CD4-positive, alpha-beta T cell treated with Interleukin-6 at 100 ng/mL for 8 hours (primary cell): ENCODE measurements at regions not wholly inside any gene's neighbourhood (a gene's known extent, or its start where the extent isn't known, plus 50 kb on each side); places are given as distances from the start of the nearest gene placed in this dataset.
"Not testable (repeated sequence)": the region's sequence is repeated elsewhere in the genome, so short reads cannot be mapped to it uniquely, and the experiment has no call there.

Source experiments
- DNase-seq: peaks from one replicate; pipeline ENCODE4 v3.0.0-alpha.2; 2020; ENCODE audit warnings: mixed read lengths, low spot score

DNA sequence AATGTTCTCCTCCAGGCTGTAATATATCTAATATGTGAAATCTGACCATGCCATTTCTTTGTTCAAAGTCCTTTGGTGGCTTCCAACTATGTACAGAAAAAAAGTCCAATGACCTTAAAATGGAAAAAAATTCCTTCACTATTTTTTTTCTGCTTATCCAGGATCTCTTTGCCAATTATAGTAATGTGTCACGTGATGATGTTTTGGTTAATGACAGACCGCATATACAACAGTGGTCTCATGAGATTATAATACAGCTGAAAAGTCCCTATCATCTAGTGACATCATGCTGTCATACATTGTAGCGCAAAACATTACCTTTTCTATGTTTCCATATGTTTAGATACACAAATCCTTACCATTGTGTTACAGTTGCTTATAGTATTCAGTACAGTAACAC is 477.6 kb downstream of the TMEM232 start:
- no peak for DNase-seq

DNA sequence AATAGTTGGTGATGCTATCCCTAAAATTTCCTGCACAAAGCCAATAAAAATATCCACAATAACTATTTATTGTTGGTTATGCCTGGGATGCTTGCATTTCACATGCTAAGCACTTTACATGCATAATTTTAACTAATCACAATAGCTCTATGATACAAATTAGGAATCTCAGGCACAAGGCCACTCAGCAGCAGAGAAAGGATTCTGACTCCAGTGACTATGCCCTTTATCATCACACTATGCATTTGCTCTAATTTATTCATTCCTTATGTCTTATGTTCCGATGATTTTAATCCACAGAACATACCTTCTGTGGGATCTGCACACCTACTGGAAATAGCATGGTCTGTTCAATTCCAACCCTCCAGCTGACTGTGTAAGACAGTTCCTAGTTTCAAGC is 476.1 kb downstream of the TMEM232 start:
- DNase-seq, result no peak

DNA sequence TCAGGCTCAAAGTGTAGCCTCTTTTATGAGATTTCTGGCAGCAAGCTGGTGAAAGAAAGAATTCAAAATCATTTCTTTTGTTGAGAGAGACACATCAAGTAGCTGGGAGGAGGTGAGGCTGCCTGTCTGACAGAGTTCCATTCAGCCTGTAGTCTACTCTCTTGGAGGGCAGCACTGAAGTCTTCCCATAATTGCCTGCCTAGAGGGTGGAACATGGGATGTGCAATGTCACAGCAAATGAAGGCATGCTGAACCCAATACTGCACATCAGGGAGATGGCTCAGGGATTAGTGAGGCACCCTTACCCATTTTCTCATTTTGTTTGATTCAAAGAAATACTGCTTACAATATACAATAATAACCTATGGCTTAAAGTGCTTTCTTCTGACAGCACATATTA is 475.7 kb downstream of the TMEM232 start:
- no peak for DNase-seq

DNA sequence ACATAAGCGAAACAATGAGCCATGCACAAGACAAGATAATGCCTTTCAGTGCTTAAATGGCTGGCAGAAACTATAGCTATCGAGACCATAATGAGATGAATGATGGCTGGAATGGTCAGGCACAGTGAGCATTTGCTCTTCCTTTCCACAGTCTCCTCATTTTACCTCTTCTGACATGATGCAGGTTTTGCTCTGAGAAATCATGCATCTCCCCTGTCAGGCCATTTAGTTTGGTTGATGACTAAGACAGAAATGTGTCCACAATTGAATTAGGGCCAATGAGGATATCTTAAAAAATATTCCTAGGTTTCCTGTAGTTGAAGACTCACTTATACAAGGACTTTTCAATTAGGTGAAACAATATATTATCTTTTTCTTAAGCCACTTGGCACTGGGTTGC is 475.1 kb downstream of the TMEM232 start:
- DNase-seq, result no peak

DNA sequence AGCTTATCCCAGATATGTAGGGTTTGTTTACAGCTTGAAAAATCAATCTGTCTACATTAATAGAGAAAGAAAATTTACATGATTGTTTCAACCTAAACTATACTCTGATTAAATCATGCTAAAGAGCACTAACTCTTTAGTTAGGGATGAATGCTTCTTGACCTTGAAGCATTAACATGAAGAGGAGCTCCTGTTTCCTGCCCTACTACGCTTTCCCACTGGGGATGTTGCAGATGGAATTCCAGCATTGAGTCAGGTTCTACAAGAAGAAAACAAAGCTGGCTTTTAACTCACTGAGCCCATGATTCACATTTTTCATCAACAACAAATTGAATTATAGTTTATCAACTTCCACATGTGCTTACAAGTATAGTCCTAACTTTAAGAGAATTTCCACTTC is 471.3 kb downstream of the TMEM232 start:
- no peak for DNase-seq

DNA sequence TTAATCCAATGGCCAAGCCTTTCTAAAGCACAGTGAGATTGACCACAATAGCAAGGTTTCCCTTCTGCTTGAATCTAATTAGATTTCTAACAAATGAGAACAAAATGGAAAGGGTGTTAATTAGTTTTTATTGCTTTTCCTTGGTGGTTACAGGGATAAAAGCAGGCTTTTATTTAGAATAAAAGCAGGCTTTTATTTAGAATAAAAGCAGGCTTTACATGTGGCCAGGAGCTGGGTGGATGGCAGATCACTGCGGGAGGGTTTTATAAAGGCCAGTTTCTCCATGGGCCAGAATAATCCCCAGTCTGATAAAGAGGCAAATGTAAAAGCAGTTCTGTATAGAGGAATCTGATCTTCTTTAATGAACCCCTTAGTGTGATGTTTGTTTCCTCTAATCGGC is 470.2 kb downstream of the TMEM232 start:
- no peak for DNase-seq

DNA sequence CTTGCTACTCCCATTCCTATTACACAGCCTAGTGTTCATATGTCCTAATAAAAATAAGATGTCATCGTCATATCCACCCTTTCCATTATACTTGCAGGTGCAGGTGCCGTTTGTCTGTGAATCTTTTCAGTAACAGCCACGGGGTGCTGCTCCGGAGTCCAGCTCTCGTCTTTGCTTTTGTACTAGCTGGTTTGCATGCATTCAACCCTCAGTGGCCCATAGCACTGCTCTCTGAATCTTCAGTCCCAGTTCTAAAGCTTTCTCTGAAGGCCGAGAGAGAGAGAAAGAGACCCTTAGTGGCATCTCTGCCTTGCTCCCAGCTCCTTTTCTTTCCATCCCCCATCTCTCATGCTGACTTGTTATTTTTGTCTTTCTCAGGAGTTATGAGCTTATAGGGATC is 468.5 kb downstream of the TMEM232 start:
- no peak for DNase-seq

DNA sequence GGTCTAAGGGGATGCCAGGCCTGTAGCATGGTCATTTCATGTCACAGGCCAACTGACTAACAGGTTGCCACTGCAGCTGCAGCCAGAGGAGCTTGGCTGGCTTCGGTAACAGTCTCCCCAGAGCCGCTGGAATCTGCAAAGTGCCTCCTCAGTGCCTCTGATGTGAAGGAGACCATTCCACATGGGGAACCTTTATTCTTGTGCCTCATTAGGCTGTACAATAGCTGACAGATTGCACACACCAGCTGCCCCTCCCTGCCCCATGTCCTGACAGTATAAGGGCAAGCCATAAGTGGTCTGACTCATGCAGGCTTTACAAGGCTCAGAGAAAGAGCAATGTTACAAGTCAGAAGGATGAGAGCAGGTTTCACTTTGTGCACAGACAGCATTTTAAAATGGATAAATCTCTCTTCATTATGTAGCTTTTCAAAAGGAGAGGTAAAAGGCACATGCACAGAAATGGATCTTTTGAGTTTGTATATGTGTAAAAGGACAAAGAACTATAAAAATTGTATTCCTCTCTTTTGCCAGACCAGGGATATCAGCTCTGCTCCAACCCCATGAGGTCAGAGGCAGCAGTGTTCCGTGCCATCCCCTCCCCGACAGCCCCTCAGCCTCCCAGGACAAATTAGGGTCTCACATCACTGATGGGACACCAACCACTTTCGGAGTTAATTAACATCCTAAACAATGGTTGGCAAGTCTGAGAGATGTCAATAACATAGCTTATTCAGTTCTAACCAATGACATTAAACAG is 467.8 kb downstream of the TMEM232 start:
- DNase-seq, result no peak

DNA sequence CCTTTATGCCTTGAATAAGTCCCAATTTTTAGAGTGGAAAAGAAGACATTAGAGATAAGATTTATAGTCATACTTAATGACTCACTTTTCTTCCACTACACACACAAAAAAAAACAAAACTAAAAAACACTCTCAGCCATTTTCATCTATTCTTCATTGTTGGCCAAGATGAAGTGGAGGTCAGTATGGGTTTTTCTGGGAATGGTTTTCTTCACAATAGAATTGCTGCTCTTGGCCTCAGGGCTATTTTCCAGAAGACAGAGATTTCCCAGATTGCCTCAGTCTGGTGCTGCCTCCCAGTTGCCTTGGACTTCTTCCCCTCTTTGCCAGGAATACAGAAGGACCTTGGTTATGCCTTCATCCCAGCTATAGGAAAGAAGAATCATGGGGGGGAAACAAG is 463.7 kb downstream of the TMEM232 start:
- no peak for DNase-seq

DNA sequence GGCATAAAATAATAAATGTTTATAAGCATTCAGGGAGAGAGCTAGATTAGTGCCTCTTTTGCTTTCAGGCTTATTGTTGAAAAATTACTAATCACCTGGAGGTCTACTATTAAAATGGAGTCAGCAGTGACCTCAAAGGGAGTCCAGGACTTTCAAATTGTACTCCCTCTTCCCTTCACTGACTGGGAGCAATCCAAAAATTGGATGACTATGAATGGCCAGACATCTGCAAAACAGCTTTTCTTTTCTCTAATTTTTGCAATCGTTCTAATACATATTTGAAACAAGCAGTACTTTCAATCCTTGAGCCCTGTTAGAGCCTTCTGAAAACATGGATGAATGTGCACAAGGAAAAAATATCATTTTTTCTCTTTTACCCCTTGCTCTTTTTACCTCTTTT is 461.8 kb downstream of the TMEM232 start:
- DNase-seq, result no peak

DNA sequence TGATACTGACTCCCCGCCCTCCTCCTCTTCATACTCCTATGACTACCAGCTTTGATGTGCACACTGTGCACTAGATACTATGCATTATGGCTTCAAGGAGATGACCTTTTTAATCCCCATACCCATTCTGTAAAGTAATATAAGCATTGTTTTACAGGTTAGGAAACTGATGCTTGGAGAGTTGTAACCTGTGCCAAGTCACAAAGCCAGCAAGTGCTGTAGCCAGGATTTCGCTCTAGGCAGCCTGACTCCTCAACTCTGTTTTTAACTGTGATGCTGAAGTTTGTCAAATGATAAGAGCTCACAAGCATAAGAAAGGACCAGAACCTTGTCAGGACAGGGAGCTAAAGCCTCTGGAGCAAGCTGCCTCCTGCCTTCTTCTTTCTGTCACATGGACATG is 461.3 kb downstream of the TMEM232 start:
- DNase-seq, result no peak

DNA sequence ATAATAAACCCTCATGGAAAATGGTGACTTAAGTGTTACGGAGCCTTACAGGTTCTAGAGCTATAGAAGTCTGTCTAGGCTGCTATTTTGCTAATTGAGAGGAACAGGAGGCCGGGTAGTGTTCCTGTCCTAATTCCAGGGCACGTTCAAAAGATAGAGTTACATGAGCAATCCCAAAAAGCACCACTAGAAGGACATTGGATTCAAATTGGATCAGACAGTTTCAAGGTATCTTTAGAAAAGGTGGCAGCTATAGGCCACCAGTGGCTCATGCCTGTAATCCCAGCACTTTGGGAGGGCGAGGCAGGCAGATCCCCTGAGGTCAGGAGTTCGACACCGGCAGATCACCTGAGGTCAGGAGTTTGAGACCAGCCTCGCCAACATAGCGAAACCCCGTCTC is 458.8 kb downstream of the TMEM232 start:
- DNase-seq, result no peak

DNA sequence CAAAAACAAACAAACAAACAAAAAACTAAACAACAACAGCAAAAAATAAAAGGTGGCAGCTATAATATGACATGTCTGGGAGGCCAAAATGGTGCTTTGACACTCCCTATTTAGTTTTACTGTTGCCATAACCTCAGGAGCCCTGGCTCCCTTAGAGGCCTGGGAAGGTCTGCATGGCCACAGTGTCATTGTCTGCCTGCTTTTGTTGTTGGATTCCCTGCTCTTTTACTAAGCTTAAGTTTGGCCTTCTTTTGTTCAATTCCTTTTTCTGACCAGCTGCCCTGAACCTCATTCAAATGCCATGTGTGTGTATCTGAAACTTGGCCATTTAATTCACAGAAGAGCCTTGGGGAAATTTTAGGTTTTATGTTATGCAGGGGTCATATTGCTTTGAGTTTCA is 458.2 kb downstream of the TMEM232 start:
- DNase-seq, result no peak

DNA sequence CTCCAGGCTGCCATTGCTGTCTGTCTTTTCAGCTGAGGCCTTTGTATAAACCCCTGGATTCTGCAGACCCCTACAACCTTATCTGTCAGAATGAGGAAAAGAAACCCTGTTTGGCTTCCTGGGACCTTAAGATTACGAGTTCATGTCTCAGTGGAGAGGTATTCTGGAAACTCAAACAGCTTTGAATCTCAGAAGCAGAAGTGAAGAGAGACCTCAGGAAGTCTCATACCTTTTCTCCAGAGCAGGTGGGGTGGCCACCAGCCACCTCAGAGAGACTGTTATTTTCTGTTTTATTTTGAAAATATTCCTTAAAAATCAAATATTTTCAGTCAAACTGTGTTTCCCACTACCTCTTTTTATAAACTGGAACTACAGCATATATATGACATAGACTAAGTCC is 457.5 kb downstream of the TMEM232 start:
- DNase-seq, result no peak

DNA sequence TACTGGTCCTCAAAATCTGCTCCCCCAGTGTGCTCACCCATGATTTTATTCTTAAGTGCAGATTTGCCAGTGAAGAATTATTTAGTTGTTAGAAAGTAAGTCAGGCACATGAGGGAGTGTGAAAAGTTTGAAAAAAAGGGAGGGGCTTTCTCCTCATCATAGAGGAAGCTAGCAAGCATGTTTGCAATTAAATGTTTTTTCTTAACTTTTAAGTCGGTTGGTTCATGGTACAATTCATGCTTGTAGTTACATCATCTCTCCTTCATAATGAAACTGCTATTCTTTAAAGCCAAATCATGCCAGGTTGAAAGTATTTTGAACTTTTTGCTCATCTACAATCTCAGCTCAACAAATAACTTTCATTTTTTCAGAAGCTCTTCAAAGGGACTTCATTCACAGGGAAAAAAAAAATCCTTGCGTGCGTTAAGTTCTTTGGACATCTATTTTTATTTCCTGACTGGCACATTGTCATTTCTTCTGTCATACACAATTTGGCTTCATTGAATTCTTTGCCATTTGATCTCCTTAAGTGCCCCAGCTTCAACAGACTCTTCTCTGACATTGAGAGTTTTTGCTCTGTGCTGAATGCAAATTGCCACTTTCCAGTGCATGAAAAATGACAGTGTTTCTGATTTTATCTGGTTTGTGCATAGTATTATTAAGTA is 456.9 kb downstream of the TMEM232 start:
- DNase-seq, result no peak

DNA sequence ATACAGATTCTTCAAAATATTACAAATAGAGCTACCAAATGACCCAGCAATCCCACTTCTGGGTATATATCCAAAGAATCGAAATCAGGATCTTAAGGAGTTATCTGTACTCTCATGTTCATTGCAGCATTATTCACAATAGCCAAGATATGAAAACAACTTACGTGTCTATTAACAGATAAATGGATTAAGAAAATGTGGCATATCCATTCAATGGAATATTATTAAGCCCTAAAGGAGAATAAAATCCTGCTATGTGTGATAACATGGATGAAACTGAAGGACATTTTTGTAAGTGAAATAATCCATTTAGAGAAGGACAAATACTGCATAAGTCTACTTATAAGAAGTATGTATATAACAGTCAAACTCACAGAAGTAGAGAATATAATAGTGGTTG is 450.6 kb downstream of the TMEM232 start:
- DNase-seq, result no peak

DNA sequence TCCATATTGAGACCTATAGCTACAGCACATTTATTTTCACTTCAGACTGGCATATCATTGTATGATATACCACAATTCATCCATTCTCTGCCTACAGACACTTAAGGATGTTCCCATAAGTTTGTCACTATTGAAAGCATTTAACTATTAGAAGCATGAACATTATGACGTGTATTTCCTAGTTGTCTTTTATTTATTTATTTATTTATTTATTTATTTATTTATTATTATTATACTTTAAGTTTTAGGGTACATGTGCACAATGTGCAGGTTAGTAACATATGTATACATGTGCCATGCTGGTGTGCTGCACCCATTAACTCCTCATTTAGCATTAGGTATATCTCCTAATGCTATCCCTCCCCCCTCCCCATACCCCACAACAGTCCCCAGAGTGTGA is 448.0 kb downstream of the TMEM232 start:
- not testable (repeated sequence) for DNase-seq

DNA sequence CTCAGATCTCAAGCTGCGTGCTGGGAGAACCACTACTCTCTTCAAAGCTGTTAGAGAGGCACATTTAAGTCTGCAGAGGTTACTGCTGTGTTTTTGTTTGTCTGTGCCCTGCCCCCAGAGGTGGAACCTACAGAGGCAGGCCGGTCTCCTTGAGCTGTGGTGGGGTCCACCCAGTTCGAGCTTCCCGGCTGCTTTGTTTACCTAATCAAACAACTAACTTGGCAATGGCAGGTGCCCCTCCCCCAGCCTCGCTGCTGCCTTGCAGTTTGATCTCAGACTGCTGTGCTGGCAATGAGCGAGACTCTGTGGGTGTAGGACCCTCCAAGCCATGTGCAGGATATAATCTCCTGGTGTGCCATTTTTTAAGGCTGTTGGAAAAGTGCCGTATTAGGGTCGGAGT is 442.4 kb downstream of the TMEM232 start:
- DNase-seq, result not testable (repeated sequence)

DNA sequence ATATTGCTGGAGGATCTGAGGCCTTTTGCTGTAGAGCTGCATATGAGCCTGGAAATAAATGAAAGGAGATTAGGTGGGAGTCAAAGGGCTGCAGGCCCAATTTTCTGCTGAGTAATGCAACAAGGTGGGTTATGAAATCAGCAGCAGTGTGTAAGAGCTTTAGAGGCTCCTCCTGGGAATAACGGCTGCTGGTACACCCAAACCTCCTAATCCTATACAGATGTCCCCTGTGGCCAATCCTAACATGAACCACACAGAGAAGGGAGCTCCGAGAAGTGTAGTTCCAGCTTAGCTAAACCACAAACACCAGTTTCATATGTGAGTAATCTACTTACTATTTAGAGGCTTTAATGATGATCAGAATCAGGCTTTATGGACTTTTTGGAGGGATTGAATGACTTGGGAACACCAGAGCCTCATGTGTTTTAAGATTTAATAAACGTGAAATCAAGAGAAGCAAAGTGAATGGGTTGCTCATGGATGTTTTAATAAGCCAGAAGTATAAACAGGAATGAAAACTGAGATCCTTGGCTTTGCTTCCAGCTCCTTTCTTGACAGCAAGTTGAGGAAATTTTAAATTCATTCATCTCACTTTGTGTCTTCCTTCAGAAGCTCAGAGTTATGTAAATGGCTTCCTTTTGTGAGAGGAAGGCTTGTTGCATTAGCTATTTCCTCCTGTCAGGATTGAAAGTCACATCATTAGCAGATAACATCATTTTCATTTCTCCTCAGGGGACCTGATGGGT is 437.5 kb downstream of the TMEM232 start:
- no peak for DNase-seq

DNA sequence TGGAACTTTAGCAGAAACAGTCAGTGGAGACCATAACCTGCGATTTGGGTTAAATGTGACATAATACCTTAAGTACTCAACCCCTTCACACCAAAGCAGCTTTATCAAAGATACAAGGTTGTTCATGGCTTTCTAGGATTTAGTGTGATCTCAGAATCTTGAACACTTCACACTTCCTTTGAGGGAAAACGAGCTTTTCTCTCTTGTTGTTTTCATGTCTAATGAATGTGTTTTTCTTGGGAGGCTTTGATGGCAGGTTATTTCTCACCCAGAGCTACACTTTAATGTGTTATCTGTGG is 437.0 kb downstream of the TMEM232 start:
- DNase-seq, result no peak

DNA sequence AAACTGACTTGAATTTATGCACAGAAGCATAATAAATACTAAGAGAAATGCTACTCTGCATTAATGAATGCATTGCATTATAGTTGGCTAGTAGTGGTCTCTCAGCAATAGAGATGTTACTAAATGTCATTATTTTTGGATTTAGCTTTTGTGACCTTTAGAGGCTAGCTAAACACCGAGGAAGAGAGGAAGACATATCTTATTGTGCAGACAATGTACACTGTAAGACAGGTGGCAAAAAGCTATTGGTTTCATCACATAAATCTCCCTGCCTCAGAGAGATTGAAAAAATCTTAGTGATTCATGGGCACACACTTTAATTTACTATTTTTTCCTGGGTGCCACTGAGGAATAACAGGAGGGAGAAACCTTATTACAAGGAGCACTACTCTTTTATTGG is 435.9 kb downstream of the TMEM232 start:
- no peak for DNase-seq

DNA sequence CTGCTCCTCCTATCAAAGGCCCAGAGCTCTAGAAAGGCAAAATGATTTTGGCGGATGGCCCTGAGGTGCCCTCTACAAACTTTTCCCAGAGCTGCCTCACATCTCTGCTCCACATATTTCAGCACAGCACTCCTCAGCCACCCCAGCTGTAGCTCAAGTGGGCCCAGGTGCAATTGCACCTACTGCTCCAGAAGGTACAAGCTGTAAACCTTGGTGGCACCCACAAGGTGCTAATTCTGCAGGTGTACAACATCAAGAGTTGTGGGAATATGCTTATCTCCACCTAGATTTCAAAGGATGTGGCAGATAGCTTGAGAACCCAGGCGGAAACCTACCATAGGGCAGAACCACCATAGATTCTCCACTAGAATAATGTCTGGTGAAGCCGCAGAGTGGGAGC is 432.2 kb downstream of the TMEM232 start:
- DNase-seq, result no peak

DNA sequence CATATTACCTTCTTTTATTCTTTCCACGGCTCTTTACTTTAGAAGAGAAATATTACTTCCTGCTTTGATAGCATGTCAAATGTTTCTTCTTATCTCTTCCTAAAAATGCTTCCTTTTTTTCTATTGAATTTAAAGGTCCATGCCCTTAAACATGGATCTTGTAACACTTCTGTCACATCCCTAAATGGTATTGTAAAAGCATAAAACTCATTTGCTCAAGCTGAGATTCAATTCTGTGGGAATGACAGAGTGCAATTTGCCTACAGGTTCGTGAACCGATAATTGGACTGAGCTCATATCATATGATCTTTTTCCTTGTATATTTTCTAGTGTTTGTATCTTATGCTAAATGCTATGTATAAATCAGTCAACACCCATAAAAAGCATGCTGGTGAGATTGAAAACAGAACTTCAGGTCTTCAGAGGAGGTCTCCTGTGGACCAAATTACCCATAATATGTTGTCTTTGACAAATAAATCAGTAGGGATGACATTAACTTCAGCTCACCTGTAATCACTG is 429.3 kb downstream of the TMEM232 start:
- no peak for DNase-seq
